T47D (cell line): ENCODE measurements at regions not wholly inside any gene's neighbourhood (a gene's known extent, or its start where the extent isn't known, plus 50 kb on each side); places are given as distances from the start of the nearest gene placed in this dataset.

Experiments
- DNase-seq, 2 experiments: peaks; one replicate each; pipeline versions ENCODE4 v3.0.0 to v3.0.0-alpha.2; 2011 to 2012; ENCODE audit warnings: low read depth in 1 of 2, low spot score in 1 of 2
- JUND ChIP-seq: IDR thresholded peaks from 2 replicates; pipeline ENCODE4 v1.6.1; 2012; ENCODE audit warnings: low read depth
- in situ Hi-C: cut with HindIII; loops from 2 replicates; pipeline ENCODE4 v1.10.0; 2016; ENCODE audit warnings: low sequenced_read_pairs, low pct_unique_long_range_greater_than_20kb

GRCh38 chr7:115417662-115418061 lies 495.8 kb downstream of the MDFIC start:
- in situ Hi-C loops: no loop called here
- DNase-seq: peak in 1 of 2 experiments; percentile 34
- no peak for TF ChIP-seq JUND

GRCh38 chr7:115410972-115411686 lies 489.2 kb downstream of the MDFIC start:
- in situ Hi-C loops: no loop called here
- no peak for DNase-seq
- TF ChIP-seq JUND: no peak

GRCh38 chr7:115410434-115410820 lies 488.5 kb downstream of the MDFIC start:
- TF ChIP-seq JUND: no peak
- no peak for DNase-seq
- in situ Hi-C loops: no loop called here

GRCh38 chr7:115409682-115410433 lies 488.0 kb downstream of the MDFIC start:
- in situ Hi-C loops: no loop called here
- no peak for DNase-seq
- TF ChIP-seq JUND: no peak

GRCh38 chr7:115406219-115406618 lies 484.3 kb downstream of the MDFIC start:
- in situ Hi-C loops: no loop called here
- DNase-seq: no peak
- TF ChIP-seq JUND: no peak

- no peak for DNase-seq
- in situ Hi-C loops: no loop called here
- no peak for TF ChIP-seq JUND
These were observed 465.2 kb downstream of the MDFIC start for GRCh38 chr7:115387137-115387536.

GRCh38 chr7:115379321-115379720 lies 457.4 kb downstream of the MDFIC start:
- in situ Hi-C loops: no loop called here
- no peak for TF ChIP-seq JUND
- DNase-seq: no peak

- no peak for DNase-seq
- no peak for TF ChIP-seq JUND
- in situ Hi-C loops: no loop called here
These were observed 447.1 kb downstream of the MDFIC start for GRCh38 chr7:115368998-115369397.

GRCh38 chr7:115363916-115364315 lies 442.0 kb downstream of the MDFIC start:
- in situ Hi-C loops: no loop called here
- no peak for TF ChIP-seq JUND

GRCh38 chr7:115359955-115360354 lies 438.1 kb downstream of the MDFIC start:
- no peak for TF ChIP-seq JUND
- in situ Hi-C loops: no loop called here
- no peak for DNase-seq

More at GRCh38 chr7:115363916-115364315, 442.0 kb downstream of the MDFIC start:
- DNase-seq: no peak

- TF ChIP-seq JUND: no peak
- in situ Hi-C loops: no loop called here
- no peak for DNase-seq
These were observed 437.2 kb downstream of the MDFIC start for GRCh38 chr7:115359119-115359518.

- no peak for TF ChIP-seq JUND
- no peak for DNase-seq
- in situ Hi-C loops: no loop called here
These were observed 435.8 kb downstream of the MDFIC start for GRCh38 chr7:115357703-115357999.

GRCh38 chr7:115356999-115357702 lies 435.3 kb downstream of the MDFIC start:
- in situ Hi-C loops: no loop called here
- DNase-seq: no peak
- no peak for TF ChIP-seq JUND
